Kidney (tissue), 13 donors: ENCODE measurements at regions not wholly inside any gene's neighbourhood (a gene's known extent, or its start where the extent isn't known, plus 50 kb on each side); places are given as distances from the start of the nearest gene placed in this dataset.

Experiments
- DNase-seq, 5 donors: peaks; one replicate each; pipeline ENCODE4 v3.0.0-alpha.2; 2013 to 2020
- FAIRE-seq: peaks from 2 replicates; lab custom pipeline; 2012; peaks lifted over from hg19 to GRCh38; lab: Jason Lieb, UNC
- H3K27ac ChIP-seq, 2 donors: one replicate each; pipeline ENCODE4 v1.7.0; 2013; ENCODE audit warnings: low read depth in 2 of 2, low read length in 2 of 2, inconsistent platforms in 1 of 2
- H3K27me3 ChIP-seq: one replicate; pipeline ENCODE4 v1.7.1; 2013; ENCODE audit warnings: low read length, inconsistent platforms; ENCODE audit not compliant: control insufficient read depth, insufficient read depth
- H3K36me3 ChIP-seq, 3 donors: one replicate each; pipeline versions ENCODE4 v1.7.0 to v1.7.1; 2013; ENCODE audit warnings: low read length in 3 of 3, control low read depth in 1 of 3, inconsistent platforms in 1 of 3; ENCODE audit not compliant: insufficient read depth in 3 of 3, control insufficient read depth in 2 of 3
- H3K4me1 ChIP-seq, 3 donors: one replicate each; pipeline versions ENCODE4 v1.7.0 to v1.7.1; 2013; ENCODE audit warnings: low read length in 3 of 3, inconsistent platforms in 1 of 3, low read depth in 1 of 3; ENCODE audit not compliant: control insufficient read depth in 2 of 3, insufficient read depth in 2 of 3
- H3K4me3 ChIP-seq, 3 donors: one replicate each; pipeline versions ENCODE4 v1.7.0 to v1.8.1; 2013; ENCODE audit warnings: low read length in 3 of 3, control low read depth in 1 of 3, inconsistent platforms in 1 of 3
- H3K9ac ChIP-seq, 3 donors: one replicate each; pipeline versions ENCODE4 v1.7.0 to v1.7.1; 2013; ENCODE audit warnings: low read length in 3 of 3, control low read depth in 1 of 3, inconsistent platforms in 1 of 3
- H3K9me3 ChIP-seq, 3 donors: one replicate each; pipeline versions ENCODE4 v1.7.0 to v1.7.1; 2013; ENCODE audit warnings: low read length in 3 of 3, control low read depth in 1 of 3, inconsistent platforms in 1 of 3; ENCODE audit not compliant: control insufficient read depth in 2 of 3, insufficient read depth in 1 of 3
- intact Hi-C: fragments of 100-400 bp; cut with DNase I; formaldehyde crosslinking; loops from one replicate; pipeline ENCODE4 v1.11.1; 2022
- TF ChIP-seq, protein P1 (sequence below): IDR thresholded peaks from 3 replicates; pipeline ENCODE4 v1.5.1; 2012; ENCODE audit warnings: mild to moderate bottlenecking, moderate library complexity, borderline replicate concordance; ENCODE audit not compliant: insufficient read depth; ENCODE audit errors: extremely low read depth
- donor health status: control.
- donor health status: control.
- donor health status: control.
- donor health status: control.
- donor health status: control.
- donor health status: DM: yes; HTN: yes; CAD: no.
- donor health status: Normal renal cell carcinoma (clear cell type).

DNA sequence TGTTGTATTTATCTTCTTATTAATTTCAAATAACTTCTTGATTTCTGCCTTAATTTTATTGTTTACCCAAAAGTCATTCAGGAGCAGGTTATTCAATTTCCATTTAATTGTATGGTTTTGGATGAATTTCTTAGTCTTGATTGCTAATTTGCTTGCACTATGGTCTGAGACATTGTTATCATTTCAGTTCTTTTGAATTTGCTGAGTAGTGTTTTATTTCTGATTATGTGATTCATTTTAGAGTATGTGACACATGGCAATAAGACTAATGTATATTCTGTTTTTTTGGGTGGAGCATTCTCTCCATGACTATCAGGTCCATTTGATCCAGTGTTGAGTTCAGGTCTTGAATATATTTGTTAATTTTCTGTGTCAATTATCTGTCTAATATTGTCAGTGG lies 236.7 kb downstream of the EDA2R start:
- Histone ChIP-seq H3K4me1 (no peaks in the 10 kb centered on the region), H3K36me3 (no peaks in the 10 kb centered on the region), H3K27me3 (no peaks in the 10 kb centered on the region), H3K4me3 (no peak overlapping the region), H3K9ac (no peak overlapping the region), H3K27ac (no peak overlapping the region), H3K9me3 (no peaks in the 10 kb centered on the region)
- TF ChIP-seq, protein P1, sequence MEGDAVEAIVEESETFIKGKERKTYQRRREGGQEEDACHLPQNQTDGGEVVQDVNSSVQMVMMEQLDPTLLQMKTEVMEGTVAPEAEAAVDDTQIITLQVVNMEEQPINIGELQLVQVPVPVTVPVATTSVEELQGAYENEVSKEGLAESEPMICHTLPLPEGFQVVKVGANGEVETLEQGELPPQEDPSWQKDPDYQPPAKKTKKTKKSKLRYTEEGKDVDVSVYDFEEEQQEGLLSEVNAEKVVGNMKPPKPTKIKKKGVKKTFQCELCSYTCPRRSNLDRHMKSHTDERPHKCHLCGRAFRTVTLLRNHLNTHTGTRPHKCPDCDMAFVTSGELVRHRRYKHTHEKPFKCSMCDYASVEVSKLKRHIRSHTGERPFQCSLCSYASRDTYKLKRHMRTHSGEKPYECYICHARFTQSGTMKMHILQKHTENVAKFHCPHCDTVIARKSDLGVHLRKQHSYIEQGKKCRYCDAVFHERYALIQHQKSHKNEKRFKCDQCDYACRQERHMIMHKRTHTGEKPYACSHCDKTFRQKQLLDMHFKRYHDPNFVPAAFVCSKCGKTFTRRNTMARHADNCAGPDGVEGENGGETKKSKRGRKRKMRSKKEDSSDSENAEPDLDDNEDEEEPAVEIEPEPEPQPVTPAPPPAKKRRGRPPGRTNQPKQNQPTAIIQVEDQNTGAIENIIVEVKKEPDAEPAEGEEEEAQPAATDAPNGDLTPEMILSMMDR, result no peak
- FAIRE-seq, result no peak
- intact Hi-C loops, result no loop called here
- no peak for DNase-seq

DNA sequence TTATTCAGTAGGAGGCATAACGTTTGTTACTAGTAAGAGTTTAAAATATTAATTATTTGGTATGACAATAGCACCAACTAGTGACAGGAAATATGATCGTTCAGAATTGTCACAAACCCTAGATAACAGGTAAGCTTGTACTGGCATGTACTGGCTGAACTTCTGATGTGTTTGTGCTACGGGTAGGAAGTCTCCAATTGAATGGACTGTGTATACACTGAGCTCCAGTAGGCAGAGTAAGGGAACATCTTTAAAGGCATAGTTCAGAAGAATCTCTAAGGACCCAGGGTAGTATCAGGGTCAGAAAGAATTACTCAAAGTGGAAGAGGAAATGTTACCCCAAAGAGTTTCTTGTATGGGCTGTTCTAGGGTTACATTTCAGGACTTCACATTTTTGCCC lies 230.4 kb downstream of the EDA2R start:
- FAIRE-seq, result no peak
- Histone ChIP-seq H3K4me3 (no peak overlapping the region), H3K4me1 (no peaks in the 10 kb centered on the region), H3K9me3 (no peaks in the 10 kb centered on the region), H3K9ac (no peak overlapping the region), H3K36me3 (no peaks in the 10 kb centered on the region), H3K27me3 (no peaks in the 10 kb centered on the region), H3K27ac (no peak overlapping the region)
- TF ChIP-seq, protein P1, result no peak
- DNase-seq, result no peak
- intact Hi-C loops, result no loop called here

DNA sequence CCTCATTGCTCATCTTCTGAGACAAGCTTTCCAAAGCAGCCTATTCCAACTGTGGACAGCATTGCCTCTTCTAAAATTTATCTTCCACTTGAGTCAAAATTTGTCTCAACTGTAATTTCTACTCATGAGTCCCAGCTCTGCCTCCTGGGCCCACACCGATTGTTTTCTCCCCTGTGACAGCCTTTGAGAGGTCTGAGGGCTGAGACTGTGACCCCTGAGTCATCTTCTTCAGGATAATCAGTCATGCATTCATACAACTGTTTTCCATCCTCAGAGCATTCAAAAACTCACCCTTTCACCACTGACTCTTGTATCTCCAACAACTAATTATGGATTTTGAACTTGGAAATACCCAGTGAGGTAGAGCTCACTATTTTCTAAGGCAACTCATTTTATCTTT lies 228.1 kb downstream of the EDA2R start:
- FAIRE-seq, result no peak
- DNase-seq, result no peak
- intact Hi-C loops, result no loop called here

More for the DNA sequence above, 228.1 kb downstream of the EDA2R start:
- Histone ChIP-seq H3K36me3 (no peaks in the 10 kb centered on the region), H3K9me3 (no peaks in the 10 kb centered on the region), H3K4me3 (no peak overlapping the region), H3K9ac (no peak overlapping the region), H3K4me1 (no peaks in the 10 kb centered on the region), H3K27ac (no peak overlapping the region), H3K27me3 (no peaks in the 10 kb centered on the region)
- TF ChIP-seq, protein P1, result no peak
